ENCODE measurements at regions not wholly inside any gene's neighbourhood (a gene's known extent, or its start where the extent isn't known, plus 50 kb on each side); places are given as distances from the start of the nearest gene placed in this dataset.

DNA sequence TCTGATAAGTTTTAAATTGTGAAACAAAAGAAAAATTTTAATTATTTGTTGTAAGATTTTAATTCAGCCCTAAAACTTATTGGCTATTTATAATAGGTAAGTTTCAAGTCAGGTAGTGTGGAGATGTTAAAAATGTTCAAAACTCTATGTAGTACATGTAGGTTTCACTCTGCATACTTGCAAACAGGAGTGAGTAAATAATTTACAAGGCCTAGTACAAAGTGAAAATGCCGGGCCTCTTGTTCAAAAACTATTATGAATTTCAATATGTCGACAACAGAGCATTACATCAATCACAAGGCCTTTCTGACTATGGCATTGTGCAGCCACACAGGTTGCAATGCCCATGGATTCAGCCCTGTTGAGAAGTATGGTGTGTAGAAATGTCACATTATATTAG, 80.9 kb upstream of the GRIK2 start:
- Mint-ChIP-seq H3K9me3 (ENCODE audit: unreplicated experiment) (no peaks in the 10 kb centered on the region), H3K27ac (ENCODE audit: unreplicated experiment) (no peak overlapping the region), H3K27me3 (ENCODE audit: unreplicated experiment) (no peaks in the 10 kb centered on the region), H3K4me1 (ENCODE audit: low read depth, unreplicated experiment) (peaks cover 2% of the 10 kb centered on the region), H3K36me3 (ENCODE audit: unreplicated experiment) (no peaks in the 10 kb centered on the region), H3K4me3 (ENCODE audit: unreplicated experiment) (no peak overlapping the region)
- no peak for TF ChIP-seq CTCF (IDR thresholded peaks at IDR 0.05; ENCODE audit: partially characterized antibody, unreplicated experiment)
- no peak for DNase-seq

DNA sequence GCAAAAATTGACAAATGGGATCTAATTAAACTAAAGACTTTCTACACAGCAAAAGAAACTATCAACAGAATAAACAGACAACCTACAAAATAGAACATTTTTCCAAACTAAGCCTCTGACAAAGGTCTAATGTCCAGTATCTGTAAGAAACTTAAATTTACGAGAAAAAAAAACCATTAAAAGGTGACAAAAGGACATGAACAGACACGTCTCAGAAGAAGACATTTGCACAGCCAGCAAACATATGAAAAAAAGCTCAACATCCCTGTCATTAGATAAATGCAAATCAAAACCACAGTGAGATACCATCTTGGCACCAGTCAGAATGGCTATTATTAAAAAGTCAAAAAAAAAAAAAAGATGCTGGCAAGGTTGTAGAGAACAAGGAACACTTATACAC, 70.6 kb upstream of the GRIK2 start:
- DNase-seq = no peak
- no peak overlapping the region for H3K4me3 Mint-ChIP-seq (ENCODE audit: unreplicated experiment)
- H3K36me3 Mint-ChIP-seq (ENCODE audit: unreplicated experiment) = no peaks in the 10 kb centered on the region
- no peaks in the 10 kb centered on the region for H3K27me3 Mint-ChIP-seq (ENCODE audit: unreplicated experiment)
- H3K9me3 Mint-ChIP-seq (ENCODE audit: unreplicated experiment) = no peaks in the 10 kb centered on the region
- peaks cover 5% of the 10 kb centered on the region for H3K4me1 Mint-ChIP-seq (ENCODE audit: low read depth, unreplicated experiment)
- no peak overlapping the region for H3K27ac Mint-ChIP-seq (ENCODE audit: unreplicated experiment)
- no peak for TF ChIP-seq CTCF (IDR thresholded peaks at IDR 0.05; ENCODE audit: partially characterized antibody, unreplicated experiment)

DNA sequence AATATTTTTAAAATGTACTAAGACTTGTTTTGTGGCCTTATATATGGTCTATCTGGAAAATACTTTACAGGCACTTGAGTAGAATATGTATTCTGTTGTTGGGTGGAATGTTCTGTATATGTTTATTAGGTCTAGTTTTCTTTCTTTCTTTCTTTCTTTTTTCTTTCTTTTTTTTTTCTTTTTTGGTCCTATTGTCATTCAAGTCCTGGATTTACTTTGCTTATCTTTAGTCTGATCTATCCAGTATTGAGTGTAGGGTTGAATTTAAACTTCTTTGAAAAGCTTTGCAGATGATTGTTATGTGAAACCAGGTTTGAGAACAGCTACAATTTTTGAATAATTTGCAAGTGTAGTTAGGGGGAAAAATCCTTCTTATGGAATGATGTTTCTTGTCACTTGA, 67.1 kb upstream of the GRIK2 start:
- Mint-ChIP-seq H3K27ac (ENCODE audit: unreplicated experiment) (no peak overlapping the region), H3K4me3 (ENCODE audit: unreplicated experiment) (no peak overlapping the region), H3K27me3 (ENCODE audit: unreplicated experiment) (no peaks in the 10 kb centered on the region), H3K9me3 (ENCODE audit: unreplicated experiment) (no peaks in the 10 kb centered on the region), H3K36me3 (ENCODE audit: unreplicated experiment) (no peaks in the 10 kb centered on the region), H3K4me1 (ENCODE audit: low read depth, unreplicated experiment) (peaks cover 5% of the 10 kb centered on the region)
- TF ChIP-seq CTCF (IDR thresholded peaks at IDR 0.05; ENCODE audit: partially characterized antibody, unreplicated experiment) = no peak
- DNase-seq = no peak

GRCh38 chr6:101341926-101342325, 51.6 kb upstream of the GRIK2 start:
- Mint-ChIP-seq H3K36me3 (ENCODE audit: unreplicated experiment) (peaks cover 5% of the 10 kb centered on the region), H3K27ac (ENCODE audit: unreplicated experiment) (no peak overlapping the region), H3K27me3 (ENCODE audit: unreplicated experiment) (peaks cover 1% of the 10 kb centered on the region), H3K4me1 (ENCODE audit: low read depth, unreplicated experiment) (peaks cover 5% of the 10 kb centered on the region), H3K4me3 (ENCODE audit: unreplicated experiment) (no peak overlapping the region), H3K9me3 (ENCODE audit: unreplicated experiment) (no peaks in the 10 kb centered on the region)
- DNase-seq = no peak
- no peak for TF ChIP-seq CTCF (IDR thresholded peaks at IDR 0.05; ENCODE audit: partially characterized antibody, unreplicated experiment)
